OCI-LY7 (cell line): ENCODE measurements at regions not wholly inside any gene's neighbourhood (a gene's known extent, or its start where the extent isn't known, plus 50 kb on each side); places are given as distances from the start of the nearest gene placed in this dataset.

Experiments used
- CTCF ChIP-seq: fragments of 200-600 bp; sonication (generic); conservative IDR thresholded peaks from 2 replicates; pipeline ENCODE4 v1.5.1; 2014; ENCODE audit warnings: mild to moderate bottlenecking, antibody characterized with exemption, low read length, moderate library complexity, mixed read lengths
- EZH2phosphoT487 ChIP-seq: fragments of 200-600 bp; sonication (generic); IDR thresholded peaks from 2 replicates; pipeline ENCODE4 v1.6.1; 2018; ENCODE audit warnings: low read depth, borderline replicate concordance, mild to moderate bottlenecking, mixed run types, antibody characterized with exemption, low read length, moderate library complexity, mixed read lengths

DNA sequence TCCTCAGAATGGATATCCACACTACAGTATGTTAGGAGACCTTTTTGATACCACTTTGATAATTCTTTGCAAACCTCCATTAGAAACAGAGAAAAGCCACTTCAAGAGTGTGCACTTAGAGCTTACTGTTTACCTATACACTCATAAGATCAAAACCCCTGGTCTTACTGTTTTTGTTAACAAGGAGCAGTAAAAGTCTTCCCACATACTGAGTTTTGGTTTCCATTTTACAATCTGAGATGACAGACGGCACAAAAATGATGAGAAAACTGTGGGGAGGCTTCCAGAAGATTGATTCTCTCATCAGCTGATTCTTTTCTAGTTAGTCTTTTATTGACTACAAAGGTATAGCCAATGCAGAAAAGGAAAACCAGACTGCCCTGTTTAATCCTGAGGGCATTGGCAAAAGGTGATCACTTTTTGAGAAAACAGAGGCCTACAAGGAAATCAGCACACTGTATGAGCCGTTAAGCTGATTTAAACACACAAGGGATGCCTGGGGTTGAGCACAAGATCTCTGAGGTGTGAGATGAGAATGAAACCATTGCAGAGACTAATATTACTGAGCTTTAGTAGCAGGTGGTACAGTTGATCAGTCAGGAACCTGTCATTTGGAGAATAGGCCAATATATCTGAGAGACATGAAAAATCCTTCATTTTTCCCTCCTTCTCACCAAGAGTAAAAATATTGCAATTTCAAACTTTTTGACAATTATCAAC, 368.6 kb downstream of the GRB14 start:
- no peak for TF ChIP-seq CTCF
- TF ChIP-seq EZH2phosphoT487 = no peak
